GM21576 (cell line): ENCODE measurements at regions not wholly inside any gene's neighbourhood (a gene's known extent, or its start where the extent isn't known, plus 50 kb on each side); places are given as distances from the start of the nearest gene placed in this dataset.

Source experiments
- ATAC-seq: cut with Tn5 transposase; IDR thresholded peaks from one replicate; pipeline ENCODE4 v1.9.1; 2021; ENCODE audit warnings: mild to moderate bottlenecking, moderate library complexity; ENCODE audit not compliant: unreplicated experiment

DNA sequence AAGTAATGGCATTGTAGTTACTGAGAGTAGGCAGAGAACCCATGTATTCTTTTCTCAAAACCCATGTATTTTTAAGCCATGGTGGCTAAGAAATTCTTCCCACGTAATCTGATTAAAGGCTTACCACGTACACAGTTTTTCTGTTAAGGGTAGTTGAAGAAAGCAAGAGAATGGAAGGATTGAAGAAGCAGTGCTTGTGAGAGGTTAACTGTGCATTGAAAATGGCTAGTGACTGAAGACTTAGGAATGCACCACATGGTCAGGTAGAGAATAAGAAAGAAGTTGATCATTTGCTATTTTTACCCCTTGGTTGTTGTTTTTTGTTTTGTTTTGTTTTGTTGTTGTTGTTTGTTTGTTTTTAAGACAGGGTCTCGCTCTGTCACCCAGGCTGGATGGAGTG, 178.9 kb upstream of the SNX7 start:
- ATAC-seq, result no peak

DNA sequence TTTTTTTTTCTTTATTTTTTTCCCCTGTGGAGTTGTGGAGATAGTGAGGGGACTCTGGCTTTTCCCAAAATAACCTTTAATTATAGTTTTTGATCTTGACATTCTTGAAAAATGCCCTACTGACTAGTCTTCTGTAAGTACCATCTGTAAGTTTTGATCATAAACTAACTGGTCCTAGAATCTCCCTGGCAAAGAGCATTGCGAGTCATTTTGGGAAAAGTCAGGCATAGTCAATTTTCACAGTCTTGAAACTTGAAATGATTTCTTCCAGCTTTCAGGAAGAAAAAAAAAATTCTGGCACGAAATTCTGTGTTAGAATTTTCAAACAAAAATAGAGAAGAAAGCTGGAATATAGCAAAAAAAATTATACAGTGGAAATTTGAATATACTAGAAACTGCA, 181.2 kb upstream of the SNX7 start:
- ATAC-seq, result no peak

DNA sequence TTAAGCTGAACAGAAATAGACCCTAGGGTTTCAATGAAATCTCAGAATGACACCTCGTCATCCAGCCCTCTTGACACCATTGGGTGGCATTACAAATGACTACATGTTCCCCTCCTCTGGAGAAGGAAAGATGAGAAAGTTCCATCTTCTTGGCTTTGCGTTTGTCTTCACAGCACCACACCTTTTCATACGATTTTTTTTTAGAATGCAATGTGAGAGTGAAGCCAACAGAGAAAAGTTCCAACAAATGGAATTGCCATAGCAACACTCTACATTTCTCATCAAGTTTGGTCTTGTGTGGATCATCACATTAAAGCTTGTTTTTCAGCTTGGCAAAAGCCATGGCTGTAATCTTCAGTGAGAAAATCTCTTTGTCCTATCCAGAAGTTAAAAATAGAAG, 183.4 kb upstream of the SNX7 start:
- ATAC-seq, result no peak

DNA sequence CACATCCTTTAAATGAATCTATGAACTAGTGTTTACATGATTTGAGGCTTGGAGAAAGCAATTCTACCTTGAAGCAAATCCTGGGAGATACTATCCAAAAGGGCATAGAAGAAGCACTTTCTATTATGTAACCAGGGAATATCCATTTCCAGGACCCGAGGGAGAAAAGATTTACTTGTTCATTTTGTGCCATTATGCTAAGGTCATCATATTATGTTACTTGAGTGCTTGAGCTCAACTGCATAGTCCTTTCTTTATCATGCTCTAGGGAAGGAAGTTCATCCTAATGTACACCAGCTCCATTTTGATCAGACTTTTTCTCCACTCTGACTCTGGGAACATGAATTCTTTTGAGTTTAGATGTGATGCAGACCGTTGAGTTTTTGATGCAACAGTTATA, 188.6 kb upstream of the SNX7 start:
- no peak for ATAC-seq

DNA sequence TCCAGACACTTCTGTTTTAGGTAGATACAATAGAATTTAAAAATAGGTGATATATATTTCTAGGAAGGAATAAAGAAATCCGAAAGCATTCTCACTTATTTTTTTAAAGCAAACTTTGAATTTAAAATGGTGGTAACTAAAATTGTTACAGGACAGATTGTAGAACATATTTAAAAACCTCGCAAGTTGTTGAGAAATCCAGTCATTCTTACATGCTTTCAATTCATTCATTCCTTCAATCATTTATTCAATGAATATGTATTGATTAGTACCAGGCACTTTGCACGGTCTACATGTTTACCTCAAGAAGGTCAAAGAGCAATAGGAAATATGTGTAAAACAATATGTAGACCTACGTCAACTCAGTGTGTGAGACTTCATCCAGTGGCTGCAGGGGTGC, 189.9 kb upstream of the SNX7 start:
- no peak for ATAC-seq

DNA sequence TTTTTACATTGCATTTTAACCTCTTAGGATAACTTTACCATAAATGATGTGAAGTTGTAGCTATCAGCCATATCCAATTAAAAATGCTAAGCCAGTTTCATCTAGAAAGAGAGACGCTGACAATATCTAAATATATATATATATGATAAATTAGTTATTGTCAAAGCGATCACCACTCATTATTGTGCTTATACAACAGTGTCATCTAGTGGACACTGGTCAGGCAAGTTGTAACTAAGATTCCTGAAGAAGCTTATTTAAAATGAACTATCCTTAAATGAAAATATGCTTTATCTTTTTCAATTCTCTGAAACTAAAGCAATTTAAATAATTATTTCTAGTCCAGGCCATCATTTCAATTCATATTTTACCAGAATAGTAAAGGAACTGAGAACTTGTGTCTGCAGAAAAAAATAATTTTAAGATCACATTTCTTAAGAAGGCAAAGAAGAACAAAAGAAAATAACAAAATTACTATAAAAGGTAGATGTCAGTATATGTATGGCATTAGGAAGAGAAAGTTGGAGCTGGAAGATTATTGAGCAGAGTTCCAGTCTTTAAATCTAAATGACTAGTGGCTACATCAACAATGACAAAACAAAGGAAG, 193.3 kb upstream of the SNX7 start:
- ATAC-seq, result no peak

DNA sequence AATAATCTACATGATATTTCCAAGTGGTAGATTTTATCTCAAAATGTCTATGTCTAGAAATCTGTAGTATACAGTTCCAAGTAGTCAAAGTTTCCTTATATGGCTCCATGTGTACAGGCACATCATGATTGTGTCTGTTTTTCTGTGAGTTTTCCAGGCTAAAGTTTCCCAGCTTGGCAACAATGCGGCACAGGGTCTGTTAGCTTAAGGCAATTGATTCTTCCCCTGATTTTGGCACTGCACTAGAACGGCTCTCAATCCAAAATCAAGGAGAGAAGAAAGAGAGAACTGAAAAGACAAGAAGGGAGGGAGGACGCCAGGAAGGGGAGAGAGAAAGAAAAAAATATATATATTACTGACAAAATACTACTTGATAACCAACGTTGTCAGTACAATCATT, 193.9 kb upstream of the SNX7 start:
- no peak for ATAC-seq

DNA sequence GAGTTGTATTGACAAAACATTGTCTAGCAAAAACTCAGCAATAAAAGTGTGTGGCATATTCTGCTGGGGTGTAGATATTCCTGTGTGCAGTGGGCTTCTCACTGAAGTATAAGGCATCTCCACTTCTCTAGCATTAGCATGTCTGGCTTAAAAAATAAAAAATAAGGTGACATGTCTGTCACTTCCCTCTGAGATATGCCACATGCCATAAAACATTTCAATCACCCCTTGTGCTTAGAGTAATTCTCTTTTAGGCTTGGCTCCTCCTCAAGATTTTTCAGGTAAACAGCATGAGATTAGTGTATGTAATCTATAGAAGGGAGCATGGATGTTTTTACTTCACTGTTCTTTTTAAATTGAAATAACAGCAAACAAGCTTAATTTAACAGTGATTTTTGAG, 194.4 kb upstream of the SNX7 start:
- ATAC-seq, result no peak

DNA sequence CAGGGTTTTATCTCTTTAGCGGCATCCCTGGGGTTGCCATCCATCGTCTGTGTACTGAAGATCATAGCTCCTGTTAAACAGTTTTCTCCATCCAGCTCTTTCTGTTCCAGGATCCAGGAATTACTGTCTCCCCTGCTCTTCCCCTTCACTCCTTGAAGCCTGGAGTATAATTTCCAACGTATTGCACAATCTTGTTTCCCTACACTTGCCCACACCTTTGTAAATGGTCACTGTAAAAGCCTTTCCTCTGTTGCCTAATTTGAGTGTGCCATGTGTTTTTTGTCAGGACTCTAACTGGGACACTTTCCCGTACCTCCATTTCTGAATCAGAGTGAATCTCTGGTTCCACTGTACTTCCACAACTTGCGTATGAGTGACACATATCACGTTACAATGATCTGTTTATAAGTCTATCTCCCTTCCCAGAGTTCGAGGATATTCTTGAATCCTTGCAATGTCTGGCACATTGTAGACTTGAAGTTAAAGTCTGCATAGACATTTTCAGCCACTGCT, 199.6 kb upstream of the SNX7 start:
- no peak for ATAC-seq

DNA sequence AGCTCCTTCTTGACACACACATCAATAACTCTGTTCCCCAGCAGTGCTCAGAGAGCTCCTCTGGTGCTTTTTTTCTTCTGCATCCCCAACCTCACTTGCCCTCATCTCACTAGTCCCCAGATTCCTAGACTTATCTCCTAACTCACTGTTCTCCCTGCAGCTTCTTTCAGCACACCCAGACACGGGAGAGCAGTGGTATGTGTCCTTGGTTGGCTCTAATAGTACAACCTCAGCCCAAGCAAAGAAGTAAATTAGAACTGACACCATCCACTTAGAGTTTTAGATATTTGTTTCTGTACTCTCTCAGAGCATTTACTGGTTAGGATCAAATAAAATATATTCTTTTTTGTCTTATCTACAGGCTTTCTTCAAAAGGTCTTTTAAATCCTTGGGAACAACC, 201.4 kb upstream of the SNX7 start:
- no peak for ATAC-seq

DNA sequence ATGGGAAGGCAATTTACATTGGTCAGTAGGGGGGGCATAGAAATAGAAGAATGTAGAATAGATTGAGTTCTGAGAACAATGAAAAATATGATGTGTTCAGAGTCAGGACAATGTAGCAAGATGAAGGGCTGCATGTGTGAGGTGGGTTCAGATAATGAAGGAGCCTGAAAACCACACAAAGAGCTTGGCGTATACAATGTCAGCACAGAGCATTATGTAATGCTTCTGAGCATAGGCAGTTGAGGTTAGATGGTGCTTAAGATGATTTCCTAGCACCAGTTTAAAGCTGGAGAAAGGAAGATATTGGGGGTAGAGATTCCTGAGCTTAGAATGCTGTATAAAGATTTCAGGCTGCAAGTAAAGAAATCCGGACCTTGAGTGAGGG, 202.0 kb upstream of the SNX7 start:
- ATAC-seq, result no peak

DNA sequence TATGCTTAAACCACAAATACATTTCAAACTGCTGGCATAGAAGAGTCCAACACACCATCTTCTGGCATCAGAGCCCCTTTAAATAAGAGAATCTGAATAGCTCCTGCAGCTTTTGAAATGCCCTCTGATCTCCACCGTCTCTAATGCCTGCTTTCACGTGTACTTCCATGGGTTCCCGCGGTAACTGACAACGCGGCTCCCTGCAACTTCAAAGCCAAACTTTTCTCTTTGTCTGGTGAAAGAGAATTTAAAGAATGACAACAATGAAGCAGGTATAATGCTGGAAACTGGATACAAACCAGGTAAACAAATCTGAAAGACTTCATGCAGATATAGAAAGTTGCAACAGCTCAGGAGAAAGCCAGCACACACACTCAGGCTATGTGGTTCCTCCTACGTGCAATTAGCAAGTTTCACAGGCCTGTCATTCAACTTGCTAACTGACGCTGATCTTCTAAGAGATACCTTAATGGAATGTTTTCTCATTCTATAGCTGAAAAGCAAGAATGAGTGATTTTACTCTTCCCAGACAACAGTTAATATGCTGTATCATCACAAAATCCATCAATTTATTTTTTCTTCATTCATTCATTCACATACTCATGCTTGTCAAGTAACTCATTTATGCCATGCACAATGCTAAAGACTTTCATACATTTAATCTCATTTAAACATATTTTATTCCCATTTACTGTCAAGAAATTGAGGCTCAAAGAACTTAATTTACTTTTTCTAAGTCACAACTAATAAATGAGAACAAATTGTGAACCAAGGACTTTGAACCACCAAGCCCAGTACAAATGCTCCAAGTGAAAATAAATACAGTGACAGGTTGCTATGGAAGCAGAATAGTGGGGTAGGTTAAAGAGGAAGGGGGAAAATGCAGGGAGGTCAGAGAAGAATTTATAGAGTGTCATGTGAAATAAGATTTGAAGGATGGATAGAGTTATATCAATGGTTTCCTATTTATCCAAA, 202.7 kb upstream of the SNX7 start:
- no peak for ATAC-seq

DNA sequence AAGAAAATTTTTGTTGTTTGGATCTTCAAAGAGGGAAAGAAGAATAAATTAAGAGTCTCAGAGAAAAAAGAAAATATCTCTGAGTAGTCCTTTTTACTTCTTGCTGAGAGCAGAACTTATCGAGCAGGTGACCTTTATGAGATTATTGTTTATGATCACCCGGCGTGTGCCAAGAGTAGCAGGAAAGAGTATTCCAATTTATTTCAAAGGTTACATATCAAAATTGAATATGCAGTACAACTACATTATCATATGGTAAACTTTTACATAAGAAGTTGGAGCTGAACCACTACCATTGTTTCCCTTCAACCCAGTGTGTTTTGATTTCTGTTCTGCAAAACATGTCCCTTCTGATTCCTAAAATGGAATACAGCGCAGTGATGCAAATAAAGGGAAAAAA, 204.3 kb upstream of the SNX7 start:
- ATAC-seq, result no peak

DNA sequence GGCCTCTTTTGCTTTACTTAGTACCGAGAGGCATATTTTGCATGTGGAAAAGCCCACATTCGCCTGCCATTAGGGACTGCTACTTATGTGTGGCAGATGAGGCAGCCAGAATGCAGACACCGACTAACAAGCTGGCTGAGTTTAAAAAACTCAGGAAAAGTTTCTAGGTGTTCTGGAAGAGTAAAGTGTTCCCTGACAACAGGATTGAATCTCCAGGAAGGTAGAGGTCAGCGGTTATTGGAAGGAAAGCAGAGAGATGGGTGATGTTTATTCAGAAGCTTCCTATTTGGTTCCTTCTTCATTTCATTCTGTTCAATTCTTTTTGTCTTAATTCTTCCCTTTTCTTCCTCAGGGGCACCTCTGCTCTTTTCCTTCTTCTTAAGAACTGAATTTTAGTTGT, 206.9 kb upstream of the SNX7 start:
- ATAC-seq, result no peak

DNA sequence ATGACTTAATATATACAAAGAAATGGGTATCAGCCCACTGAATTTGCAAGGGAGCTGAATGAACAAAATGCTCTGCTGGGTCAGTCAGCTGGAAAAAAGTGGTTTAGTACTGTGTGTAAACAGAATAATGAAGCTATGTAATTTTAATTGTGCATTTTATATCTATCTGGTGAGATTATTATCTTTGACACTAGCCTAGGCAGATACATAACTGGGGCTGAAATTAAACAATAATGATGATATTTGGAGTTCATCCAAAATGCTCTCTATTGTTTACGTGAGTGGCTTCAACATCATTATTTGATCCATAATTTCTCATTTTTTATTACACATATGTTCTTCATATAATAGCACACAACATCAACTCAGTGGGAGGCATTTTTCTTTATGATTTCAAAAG, 208.5 kb upstream of the SNX7 start:
- ATAC-seq, result no peak

DNA sequence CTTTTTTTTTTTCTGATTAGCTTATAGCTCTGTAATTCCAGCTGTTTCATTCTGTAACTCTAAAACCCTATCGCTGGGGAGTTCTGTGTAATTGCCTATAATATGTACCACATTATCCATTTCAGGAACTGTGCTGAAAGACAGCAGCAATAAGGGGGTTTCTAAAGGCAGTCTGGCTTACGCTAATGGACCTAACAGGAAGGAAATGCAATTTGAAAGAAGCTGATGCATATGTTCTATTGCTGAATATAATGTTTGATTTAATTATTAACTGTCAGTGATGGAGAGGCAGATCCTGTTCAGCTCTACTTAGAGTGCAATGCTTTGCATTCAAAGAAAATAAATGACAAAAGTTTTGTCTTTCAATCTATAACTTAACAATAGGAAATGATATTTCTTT, 209.4 kb upstream of the SNX7 start:
- ATAC-seq, result no peak

DNA sequence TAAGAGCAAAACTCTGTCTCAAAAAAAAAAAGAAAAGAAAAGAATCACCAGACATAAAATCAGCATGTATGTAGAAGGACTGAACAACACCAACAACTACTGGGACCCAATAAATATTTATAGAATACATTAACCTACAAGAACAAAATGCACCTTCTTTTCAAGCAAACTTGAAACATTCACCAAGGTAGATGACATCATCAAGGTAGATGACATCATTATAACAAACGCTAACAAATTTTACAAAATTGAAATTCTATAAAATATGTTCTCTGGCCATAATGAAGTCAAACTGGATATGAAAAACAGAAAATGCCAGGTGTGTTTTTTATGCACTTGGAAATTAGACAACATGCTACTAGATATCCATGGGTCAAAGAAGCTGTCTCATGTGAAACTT, 220.2 kb upstream of the SNX7 start:
- no peak for ATAC-seq

DNA sequence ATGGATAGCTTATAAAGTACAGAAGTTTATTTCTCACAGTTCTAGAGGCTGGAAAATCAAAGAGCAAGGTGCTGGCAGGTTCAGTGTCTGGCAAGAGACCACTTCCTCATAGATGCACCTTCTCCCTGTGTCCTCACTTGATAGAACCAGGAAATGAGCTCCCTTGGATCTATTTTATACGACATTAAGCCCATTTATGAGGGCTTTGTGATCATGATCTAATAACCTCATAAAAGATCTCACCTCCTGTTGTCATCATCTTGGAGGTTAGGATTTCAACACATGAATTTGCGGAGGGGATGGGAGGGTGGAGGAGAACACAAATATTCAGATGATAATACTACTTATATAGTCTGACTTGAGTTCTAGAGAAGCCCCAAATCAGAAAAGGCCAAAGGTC, 222.1 kb upstream of the SNX7 start:
- no peak for ATAC-seq

DNA sequence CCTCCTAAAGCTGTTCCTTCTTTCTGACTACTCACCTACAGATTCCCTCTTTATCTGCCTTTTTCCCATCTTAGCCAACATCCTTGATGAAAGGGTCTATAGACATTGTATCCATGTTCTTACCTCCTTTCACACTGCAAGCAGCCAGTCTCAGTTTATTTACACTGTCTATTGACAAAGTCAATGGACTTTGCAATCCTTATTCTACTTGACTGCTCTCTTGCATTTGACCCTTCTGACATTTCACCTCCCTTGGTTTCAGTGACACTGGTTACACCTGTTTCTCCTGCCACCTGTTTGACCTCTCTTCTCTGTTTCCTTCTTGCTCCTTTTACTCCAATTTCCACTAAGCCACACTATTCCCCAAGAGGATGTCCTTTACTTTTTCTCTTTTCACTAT, 224.0 kb upstream of the SNX7 start:
- ATAC-seq, result no peak

DNA sequence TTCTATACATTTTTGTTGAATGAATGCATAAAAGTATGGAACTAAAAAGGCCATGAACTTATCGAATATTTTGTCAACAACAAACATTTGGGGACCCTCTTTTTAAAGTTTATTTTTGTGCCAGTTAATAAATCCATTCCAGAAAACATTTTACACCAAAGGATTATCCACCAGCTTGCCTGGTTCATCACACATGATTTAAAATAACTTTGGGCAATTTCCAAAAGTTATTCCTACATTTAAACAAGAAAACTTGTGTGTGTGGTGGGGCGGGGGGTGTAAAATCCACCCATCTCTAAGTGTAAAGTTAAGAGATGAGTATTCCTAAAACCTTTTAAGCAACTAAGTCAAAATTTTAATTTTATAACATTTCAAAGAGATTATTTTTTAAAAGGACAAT, 224.5 kb upstream of the SNX7 start:
- ATAC-seq, result no peak

DNA sequence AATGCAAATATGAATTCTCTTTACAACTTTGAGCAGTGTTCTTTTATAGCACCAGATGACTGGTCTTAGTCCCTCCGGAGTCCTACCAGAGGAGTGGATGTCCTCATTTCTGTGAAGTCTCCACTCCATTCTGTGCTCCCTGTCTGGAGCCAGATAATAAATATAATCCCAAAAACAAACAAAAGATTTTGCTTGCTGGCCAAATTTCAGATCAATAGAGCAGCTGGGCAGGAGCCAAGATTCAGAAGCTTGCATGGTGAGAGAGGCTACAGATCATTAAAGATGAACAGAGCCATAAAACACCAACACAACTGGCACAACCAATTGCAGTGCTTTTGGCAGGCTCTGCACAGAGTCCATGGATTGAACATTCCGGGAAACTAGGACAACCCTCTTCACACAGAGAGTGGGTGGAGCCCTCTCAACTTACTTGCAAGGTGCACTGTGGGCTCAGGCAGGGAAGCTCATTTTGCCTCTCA, 231.5 kb upstream of the SNX7 start:
- no peak for ATAC-seq

DNA sequence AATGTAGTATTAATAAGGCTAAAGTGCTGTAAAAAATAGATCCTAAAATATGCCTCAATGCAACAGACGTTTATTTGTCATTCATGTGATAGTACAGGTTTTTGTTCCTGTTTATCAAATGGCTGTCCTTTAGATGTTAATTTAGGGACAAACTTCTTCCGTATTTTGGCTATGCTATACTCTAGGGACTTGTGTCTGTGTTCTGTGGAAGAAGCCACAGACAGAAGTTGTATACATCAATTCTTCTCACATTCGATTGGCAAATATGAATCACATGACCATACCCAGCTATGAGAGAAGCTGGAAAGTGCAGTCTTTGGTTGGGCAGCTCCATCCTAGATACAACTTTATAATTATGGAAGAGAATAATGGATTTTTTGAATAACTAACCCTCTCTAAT, 232.7 kb upstream of the SNX7 start:
- ATAC-seq, result no peak
